Thoracic aorta (tissue), 2 donors: ENCODE measurements at regions not wholly inside any gene's neighbourhood (a gene's known extent, or its start where the extent isn't known, plus 50 kb on each side); places are given as distances from the start of the nearest gene placed in this dataset.
"Not testable (repeated sequence)": the region's sequence is repeated elsewhere in the genome, so short reads cannot be mapped to it uniquely, and the experiment has no call there.

Source experiments
- ATAC-seq: fragments of 150-250 bp; one replicate; pipeline ENCODE4 v1.8.0; 2017; ENCODE audit warnings: low read depth; ENCODE audit not compliant: insufficient number of reproducible peaks, low FRiP score
- DNase-seq: peaks from one replicate; pipeline ENCODE4 v3.0.0-alpha.2; 2020; ENCODE audit warnings: low spot score
- H3K27ac ChIP-seq, 2 donors: fragments of 200-600 bp; sonication (generic); 1 replicate in 1 of 2; 2 replicates in 1 of 2; pipeline ENCODE4 v1.5.1; 2016; ENCODE audit warnings: mild to moderate bottlenecking in 2 of 2, moderate library complexity in 2 of 2
- H3K27me3 ChIP-seq: fragments of 200-600 bp; sonication (generic); replicated peaks from 2 replicates; pipeline ENCODE4 v1.6.0; 2016; ENCODE audit warnings: mild to moderate bottlenecking; ENCODE audit not compliant: insufficient read depth
- H3K36me3 ChIP-seq: fragments of 200-600 bp; sonication (generic); one replicate; pipeline ENCODE4 v1.5.1; 2016
- H3K4me1 ChIP-seq, 2 donors: fragments of 200-600 bp; sonication (generic); 1 replicate in 1 of 2; 2 replicates in 1 of 2; pipeline versions ENCODE4 v1.5.1 to v1.6.0; 2016; ENCODE audit warnings: low read depth in 2 of 2, mild to moderate bottlenecking in 1 of 2; ENCODE audit not compliant: control insufficient read depth in 1 of 2
- H3K4me3 ChIP-seq: fragments of 200-600 bp; sonication (generic); 2 replicates; pipeline ENCODE4 v1.5.1; 2016; ENCODE audit warnings: mild to moderate bottlenecking
- H3K9me3 ChIP-seq: fragments of 200-600 bp; sonication (generic); 2 replicates; pipeline ENCODE4 v1.5.1; 2016
- CTCF ChIP-seq: fragments of 200-600 bp; sonication (generic); IDR thresholded peaks from one replicate; pipeline ENCODE4 v1.5.1; 2019; ENCODE audit warnings: antibody characterized with exemption

DNA sequence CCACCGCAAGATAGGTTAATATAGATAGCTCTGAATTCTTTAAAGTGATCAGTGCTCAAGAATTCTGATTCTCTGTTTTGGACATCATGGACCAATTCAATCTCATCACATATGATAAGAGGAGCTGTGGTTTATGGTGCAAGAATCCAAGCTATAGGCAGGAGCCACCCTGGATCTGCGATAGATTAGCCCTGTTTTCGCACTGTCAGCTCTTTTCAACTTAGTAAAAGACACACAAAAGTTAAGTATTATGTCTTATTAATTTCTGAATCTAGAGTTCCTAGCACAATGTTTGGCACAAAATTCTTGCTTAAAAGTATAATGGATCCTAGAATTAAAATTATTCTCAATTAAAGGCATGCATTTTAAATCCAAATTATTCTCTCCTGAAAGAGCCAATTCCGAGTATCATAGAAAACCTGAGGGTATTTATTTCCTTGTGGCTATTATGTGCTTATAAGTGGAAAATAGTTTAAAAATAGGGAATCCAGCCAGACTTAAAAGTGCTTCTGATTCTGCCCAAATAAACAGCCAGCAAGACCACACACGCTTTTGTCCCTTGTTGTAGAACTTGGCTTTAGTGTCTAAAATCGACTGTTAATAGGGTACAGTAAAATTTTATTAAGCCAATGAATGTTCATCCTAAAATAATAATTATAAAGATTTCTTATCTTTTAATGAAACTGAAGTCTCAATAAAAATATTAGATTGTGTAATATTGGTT is 184.9 kb upstream of the FLRT2 start:
- Histone ChIP-seq H3K4me3 (no peak overlapping the region), H3K27ac (no peak overlapping the region), H3K4me1 (peaks cover 0 to 12% of the 10 kb centered on the region in 2 donors), H3K9me3 (no peaks in the 10 kb centered on the region), H3K36me3 (no peaks in the 10 kb centered on the region), H3K27me3 (no peaks in the 10 kb centered on the region)
- DNase-seq: no peak
- no peak for ATAC-seq
- TF ChIP-seq CTCF: no peak

DNA sequence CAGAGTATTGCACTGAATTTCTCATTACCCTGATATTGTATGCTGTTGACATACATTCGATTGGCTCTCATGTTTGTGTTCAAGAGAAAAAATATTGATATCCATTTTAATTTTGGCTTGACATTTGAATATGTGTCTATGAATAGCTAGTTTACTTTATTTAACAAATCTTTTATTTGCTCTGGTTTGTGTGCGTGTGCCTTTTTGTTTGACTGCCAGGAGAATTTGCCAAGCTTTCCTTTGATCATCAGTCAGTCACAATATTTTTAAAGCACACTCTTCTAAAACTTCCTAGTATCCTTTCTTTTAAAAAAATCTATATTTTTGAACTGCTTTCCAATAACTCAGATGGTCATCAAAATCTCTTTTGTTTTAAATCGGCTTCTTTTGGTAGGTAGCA is 179.3 kb upstream of the FLRT2 start:
- H3K27ac ChIP-seq: no peak overlapping the region
- ATAC-seq: no peak
- H3K4me3 ChIP-seq: no peak overlapping the region
- no peaks in the 10 kb centered on the region for H3K36me3 ChIP-seq
- no peak for TF ChIP-seq CTCF
- H3K27me3 ChIP-seq: no peaks in the 10 kb centered on the region
- H3K4me1 ChIP-seq: no peaks in the 10 kb centered on the region
- no peak for DNase-seq
- no peaks in the 10 kb centered on the region for H3K9me3 ChIP-seq

DNA sequence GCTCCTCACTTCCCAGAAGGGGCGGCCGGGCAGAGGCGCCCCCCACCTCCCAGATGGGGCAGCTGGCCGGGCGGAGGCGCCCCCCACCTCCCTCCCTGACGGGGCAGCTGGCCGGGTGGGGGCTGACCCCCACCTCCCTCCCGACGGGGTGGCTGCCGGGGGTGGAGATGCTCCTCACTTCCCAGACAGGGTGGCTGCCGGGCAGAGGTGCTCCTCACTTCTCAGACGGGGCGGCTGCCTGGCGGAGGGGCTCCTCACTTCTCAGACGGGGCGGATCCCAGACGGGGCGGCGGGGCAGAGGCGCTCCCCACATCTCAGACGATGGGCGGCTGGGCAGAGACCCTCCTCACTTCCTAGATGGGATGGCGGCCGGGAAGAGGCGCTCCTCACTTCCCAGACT is 177.4 kb upstream of the FLRT2 start:
- not testable (repeated sequence) for H3K36me3 ChIP-seq, H3K27me3 ChIP-seq, ATAC-seq, H3K4me1 ChIP-seq, H3K9me3 ChIP-seq, DNase-seq, H3K27ac ChIP-seq, H3K4me3 ChIP-seq

DNA sequence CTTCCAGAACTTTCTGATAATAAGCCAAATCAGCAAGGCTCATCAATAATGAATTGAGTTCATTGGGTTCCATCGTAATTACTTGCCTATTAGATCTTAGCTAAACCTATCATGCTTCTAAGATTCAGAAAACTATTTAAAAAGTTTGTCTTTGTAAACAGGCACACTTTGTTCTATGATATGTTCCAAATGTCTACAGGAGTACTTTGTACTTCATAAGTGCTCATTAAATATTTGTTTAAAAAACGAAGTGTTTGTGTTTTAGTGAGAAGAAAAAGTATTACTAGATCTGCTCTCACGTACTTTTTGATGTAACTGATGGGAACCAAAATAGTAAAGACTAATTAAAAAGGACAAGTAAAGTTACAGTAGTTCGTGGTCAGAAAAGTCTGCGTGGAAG is 172.8 kb upstream of the FLRT2 start:
- DNase-seq (no peak), ATAC-seq (no peak)
- H3K27ac ChIP-seq: no peak overlapping the region
- no peak overlapping the region for H3K4me3 ChIP-seq
- H3K27me3 ChIP-seq: no peaks in the 10 kb centered on the region
- no peaks in the 10 kb centered on the region for H3K36me3 ChIP-seq
- H3K4me1 ChIP-seq: no peaks in the 10 kb centered on the region
- no peak for TF ChIP-seq CTCF
- no peaks in the 10 kb centered on the region for H3K9me3 ChIP-seq

- Histone ChIP-seq H3K36me3 (no peaks in the 10 kb centered on the region), H3K9me3 (no peaks in the 10 kb centered on the region), H3K27me3 (no peaks in the 10 kb centered on the region), H3K4me1 (no peaks in the 10 kb centered on the region), H3K27ac (no peak overlapping the region), H3K4me3 (no peak overlapping the region)
- DNase-seq: no peak
- no peak for ATAC-seq
- TF ChIP-seq CTCF: no peak
Measured at GRCh38 chr14:85358136-85358785, 171.7 kb upstream of the FLRT2 start.

DNA sequence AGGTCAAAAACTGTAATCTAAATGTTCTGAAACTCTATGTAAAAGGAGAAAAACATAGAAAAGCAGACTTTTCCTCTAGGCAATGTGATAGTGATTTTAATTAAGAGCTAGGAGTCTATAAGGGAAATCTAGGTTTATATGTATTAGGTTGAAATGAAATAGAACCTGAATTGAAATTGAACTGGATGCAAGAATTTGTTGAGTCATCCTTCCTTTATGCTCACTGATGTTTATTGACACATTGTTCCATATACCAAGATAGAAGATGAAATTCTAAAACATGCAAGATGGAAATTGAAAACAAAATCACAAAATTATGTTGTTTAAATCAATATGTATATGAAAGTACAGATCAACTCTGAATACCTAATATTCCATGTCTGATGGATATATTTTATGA is 170.4 kb upstream of the FLRT2 start:
- ATAC-seq: no peak
- H3K27me3 ChIP-seq: no peaks in the 10 kb centered on the region
- no peaks in the 10 kb centered on the region for H3K9me3 ChIP-seq
- no peak for TF ChIP-seq CTCF
- H3K4me1 ChIP-seq: no peaks in the 10 kb centered on the region
- no peaks in the 10 kb centered on the region for H3K36me3 ChIP-seq
- DNase-seq: no peak
- no peak overlapping the region for H3K27ac ChIP-seq
- H3K4me3 ChIP-seq: no peak overlapping the region
